OCI-LY3 (cell line): ENCODE measurements at regions not wholly inside any gene's neighbourhood (a gene's known extent, or its start where the extent isn't known, plus 50 kb on each side); places are given as distances from the start of the nearest gene placed in this dataset.

Source experiments
- EZH2phosphoT487 ChIP-seq: fragments of 200-600 bp; shearing (Covaris generic); IDR thresholded peaks from 2 replicates; pipeline ENCODE4 v1.6.1; 2018; ENCODE audit warnings: antibody characterized with exemption, mixed run types, low read depth
- TF ChIP-seq, protein P1 (sequence below): fragments of 200-600, 300-600 bp; sonication (generic); IDR thresholded peaks from 2 replicates; pipeline ENCODE4 v1.5.1; 2014; ENCODE audit warnings: antibody characterized with exemption, low read length, low read depth

DNA sequence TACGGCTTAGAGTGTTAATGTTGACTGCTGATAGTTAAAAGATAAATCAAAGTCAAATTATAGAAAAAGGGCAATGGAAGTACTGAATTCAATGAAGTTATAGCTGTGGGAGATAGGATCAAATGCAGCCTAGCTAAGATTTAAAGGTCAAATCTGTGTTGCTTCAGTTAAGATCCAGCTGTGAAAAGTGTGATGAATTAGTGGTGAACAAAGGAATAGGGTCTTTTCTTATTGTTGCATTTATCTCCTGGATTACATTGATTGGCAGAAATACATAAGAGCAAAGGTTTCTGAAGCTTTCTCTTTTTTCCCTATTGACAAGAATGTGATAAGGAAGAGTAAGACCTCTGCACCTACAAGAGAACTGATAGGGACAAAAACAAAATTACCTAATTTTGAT, 1234.6 kb upstream of the ADGRL2 start:
- TF ChIP-seq, protein P1, sequence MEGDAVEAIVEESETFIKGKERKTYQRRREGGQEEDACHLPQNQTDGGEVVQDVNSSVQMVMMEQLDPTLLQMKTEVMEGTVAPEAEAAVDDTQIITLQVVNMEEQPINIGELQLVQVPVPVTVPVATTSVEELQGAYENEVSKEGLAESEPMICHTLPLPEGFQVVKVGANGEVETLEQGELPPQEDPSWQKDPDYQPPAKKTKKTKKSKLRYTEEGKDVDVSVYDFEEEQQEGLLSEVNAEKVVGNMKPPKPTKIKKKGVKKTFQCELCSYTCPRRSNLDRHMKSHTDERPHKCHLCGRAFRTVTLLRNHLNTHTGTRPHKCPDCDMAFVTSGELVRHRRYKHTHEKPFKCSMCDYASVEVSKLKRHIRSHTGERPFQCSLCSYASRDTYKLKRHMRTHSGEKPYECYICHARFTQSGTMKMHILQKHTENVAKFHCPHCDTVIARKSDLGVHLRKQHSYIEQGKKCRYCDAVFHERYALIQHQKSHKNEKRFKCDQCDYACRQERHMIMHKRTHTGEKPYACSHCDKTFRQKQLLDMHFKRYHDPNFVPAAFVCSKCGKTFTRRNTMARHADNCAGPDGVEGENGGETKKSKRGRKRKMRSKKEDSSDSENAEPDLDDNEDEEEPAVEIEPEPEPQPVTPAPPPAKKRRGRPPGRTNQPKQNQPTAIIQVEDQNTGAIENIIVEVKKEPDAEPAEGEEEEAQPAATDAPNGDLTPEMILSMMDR = no peak
- TF ChIP-seq EZH2phosphoT487 = no peak
